Endothelial cell of umbilical vein (primary cell): ENCODE measurements at regions not wholly inside any gene's neighbourhood (a gene's known extent, or its start where the extent isn't known, plus 50 kb on each side); places are given as distances from the start of the nearest gene placed in this dataset.

Experiments
- BruUV-seq: library from RNA; stranded (reverse); fragments of 400-500 nt; replicated peaks from 2 replicates; lab custom pipeline; 2021; lab: Mats Ljungman, UMichigan
- CTCF ChIA-PET: fragments of 300-600, 350-600 bp; sonication (Branson Sonifier 250); formaldehyde crosslinking; loops from one replicate; lab custom pipeline; 2021; ENCODE audit warnings: antibody characterized with exemption, inconsistent platforms; lab: Charles Lee
- POLR2A ChIA-PET: fragments of 300-600, 350-600 bp; sonication (Branson Sonifier 250); formaldehyde crosslinking; loops from one replicate; lab custom pipeline; 2021; ENCODE audit warnings: antibody characterized with exemption, inconsistent platforms; lab: Charles Lee
- DNase-seq: peaks from one replicate; pipeline ENCODE4 v3.0.0-alpha.2; 2011; ENCODE audit warnings: low read depth, low spot score
- FAIRE-seq: peaks from 2 replicates; lab custom pipeline; 2011; peaks lifted over from hg19 to GRCh38; lab: Jason Lieb, UNC
- H2AFZ ChIP-seq: 2 replicates; pipeline ENCODE4 v1.6.0; 2012; ENCODE audit warnings: low read depth, low read length, control low read depth, inconsistent platforms
- H3K27ac ChIP-seq: 2 replicates; pipeline ENCODE4 v1.5.1; 2011; ENCODE audit warnings: low read depth, mild to moderate bottlenecking, control low read depth, low read length, moderate library complexity; ENCODE audit not compliant: insufficient read depth
- H3K27me3 ChIP-seq, 2 experiments: 2 replicates each; pipeline versions ENCODE4 v1.6.0 to v1.6.1; 2011; ENCODE audit warnings: low read length in 2 of 2, mixed read lengths in 1 of 2; ENCODE audit not compliant: control insufficient read depth in 2 of 2, insufficient read depth in 2 of 2
- H3K36me3 ChIP-seq, 2 experiments: 2 replicates in 1 of 2; 3 replicates in 1 of 2; pipeline ENCODE4 v1.5.1; 2011; ENCODE audit warnings: low read length in 2 of 2, mild to moderate bottlenecking in 1 of 2, moderate library complexity in 1 of 2; ENCODE audit not compliant: control insufficient read depth in 2 of 2, insufficient read depth in 2 of 2; ENCODE audit errors: extremely low read depth in 1 of 2
- H3K4me1 ChIP-seq: 3 replicates; pipeline ENCODE4 v1.5.1; 2011; ENCODE audit warnings: mild to moderate bottlenecking, low read length; ENCODE audit not compliant: control insufficient read depth, insufficient read depth; ENCODE audit errors: extremely low read depth
- H3K4me2 ChIP-seq: 2 replicates; pipeline ENCODE4 v1.6.1; 2011; ENCODE audit warnings: low read length, control low read depth, mixed read lengths; ENCODE audit not compliant: insufficient read depth
- H3K4me3 ChIP-seq, 3 experiments: fragments of 200-600 bp in 1 of 3; sonication (generic), shearing (Covaris generic) in 1 of 3; replicated peaks in 1 of 3; 2 replicates each; pipeline ENCODE4 v1.5.1; 2011 to 2016; ENCODE audit warnings: control low read depth in 3 of 3, low read length in 3 of 3, mild to moderate bottlenecking in 2 of 3, inconsistent platforms in 1 of 3, low read depth in 1 of 3, moderate library complexity in 1 of 3; ENCODE audit not compliant: insufficient read depth in 1 of 3
- H3K79me2 ChIP-seq: 2 replicates; pipeline ENCODE4 v1.6.0; 2012; ENCODE audit warnings: low read length, inconsistent platforms; ENCODE audit not compliant: control insufficient read depth, insufficient read depth
- H3K9ac ChIP-seq: replicated peaks from 2 replicates; pipeline ENCODE3; 2011; ENCODE audit warnings: low read length, control low read depth; ENCODE audit not compliant: insufficient read depth; ENCODE audit errors: extremely low read depth
- H3K9me1 ChIP-seq: replicated peaks from 3 replicates; pipeline ENCODE4 v1.6.0; 2011; ENCODE audit warnings: mild to moderate bottlenecking, low read length; ENCODE audit not compliant: control insufficient read depth, insufficient read depth; ENCODE audit errors: extremely low read depth
- H3K9me3 ChIP-seq: replicated peaks from 2 replicates; pipeline ENCODE4 v1.5.1; 2012; ENCODE audit warnings: low read length, inconsistent platforms; ENCODE audit not compliant: control insufficient read depth, insufficient read depth
- H4K20me1 ChIP-seq: replicated peaks from 2 replicates; pipeline ENCODE3; 2011; ENCODE audit warnings: mild to moderate bottlenecking, low read length; ENCODE audit not compliant: control insufficient read depth, insufficient read depth; ENCODE audit errors: extremely low read depth
- EZH2 ChIP-seq: IDR thresholded peaks from 2 replicates; pipeline ENCODE4 v1.6.1; 2012; ENCODE audit warnings: borderline replicate concordance, low read depth, mild to moderate bottlenecking, moderate library complexity, low read length, inconsistent platforms; ENCODE audit not compliant: severe bottlenecking
- FOS ChIP-seq: IDR thresholded peaks from 2 replicates; pipeline ENCODE4 v1.6.1; 2011; ENCODE audit warnings: mild to moderate bottlenecking, low read length, moderate library complexity, borderline replicate concordance; ENCODE audit not compliant: insufficient read depth
- GATA2 ChIP-seq: IDR thresholded peaks from 2 replicates; pipeline ENCODE4 v1.7.0; 2011; ENCODE audit warnings: low read depth, mild to moderate bottlenecking, moderate library complexity, mixed read lengths, low read length; ENCODE audit not compliant: insufficient read length, insufficient read depth
- JUN ChIP-seq: IDR thresholded peaks from 2 replicates; pipeline ENCODE4 v1.6.1; 2011; ENCODE audit warnings: borderline replicate concordance, low read depth; ENCODE audit not compliant: insufficient read length, insufficient read depth
- MYC ChIP-seq: IDR thresholded peaks from one replicate; pipeline ENCODE4 v1.6.1; 2011; ENCODE audit warnings: mild to moderate bottlenecking, low read depth, low read length
- POLR2A ChIP-seq: IDR thresholded peaks from 2 replicates; pipeline ENCODE4 v1.6.1; 2012; ENCODE audit warnings: low read depth, mild to moderate bottlenecking, control low read depth, low read length
- POLR2AphosphoS5 ChIP-seq: IDR thresholded peaks from 2 replicates; pipeline ENCODE4 v1.6.1; 2012; ENCODE audit warnings: low read depth, mild to moderate bottlenecking, control low read depth, low read length, moderate library complexity; ENCODE audit not compliant: insufficient read depth
- dilution Hi-C: fragments of 300-500 bp; cut with MboI; formaldehyde crosslinking; loops from one replicate; pipeline ENCODE4 v1.15.0; 2019; ENCODE audit warnings: low sequenced_read_pairs; ENCODE audit not compliant: extremely low pct_ligation_motif_present
- intact Hi-C: fragments of 100-400 bp; cut with micrococcal nuclease; formaldehyde crosslinking; loops from one replicate; pipeline ENCODE4 v1.10.0; 2022
- TF ChIP-seq, protein P1 (sequence below): IDR thresholded peaks from 2 replicates; pipeline ENCODE4 v1.6.1; 2011; ENCODE audit not compliant: insufficient read depth, insufficient read length
- TF ChIP-seq, protein P2 (sequence below), 2 donors: IDR thresholded peaks; 1 replicate in 1 of 2; 2 replicates in 1 of 2; pipeline ENCODE4 v1.5.1; 2011; ENCODE audit warnings: low read length in 2 of 2, mild to moderate bottlenecking in 2 of 2, moderate library complexity in 2 of 2, control low read depth in 1 of 2, inconsistent platforms in 1 of 2, low read depth in 1 of 2; ENCODE audit not compliant: insufficient read depth in 1 of 2; ENCODE audit errors: extremely low read depth in 1 of 2

DNA sequence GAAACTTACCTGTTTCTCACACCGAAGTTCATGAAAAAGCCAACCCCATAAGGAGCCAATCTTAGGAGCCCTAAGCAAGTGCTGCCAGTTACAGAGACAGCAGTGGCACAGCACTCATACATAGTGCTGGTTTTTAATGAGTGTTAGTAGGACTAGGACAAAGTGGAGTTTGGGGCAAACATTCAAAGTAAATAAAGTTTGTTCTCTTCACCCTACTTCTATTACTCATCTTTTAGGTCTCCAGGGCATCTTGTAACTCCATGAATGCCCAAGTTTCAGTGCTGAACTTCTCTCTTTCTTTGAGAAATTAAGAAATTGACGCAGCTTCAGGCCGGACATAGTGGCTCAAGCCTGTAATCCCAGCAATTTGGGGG, 584.7 kb downstream of the EBF1 start:
- no peaks in the 10 kb centered on the region for H3K27me3 ChIP-seq
- H3K9ac ChIP-seq: no peak overlapping the region
- H3K9me1 ChIP-seq: no peaks in the 10 kb centered on the region
- no peaks in the 10 kb centered on the region for H3K4me1 ChIP-seq
- H4K20me1 ChIP-seq: no peaks in the 10 kb centered on the region
- intact Hi-C loops: no loop called here
- no peak for FAIRE-seq
- H2AFZ ChIP-seq: no peak overlapping the region
- dilution Hi-C loops: no loop called here
- no peak overlapping the region for H3K27ac ChIP-seq
- H3K79me2 ChIP-seq: no peaks in the 10 kb centered on the region
- ChIA-PET POLR2A (no interaction called here), CTCF (no interaction called here)
- BruUV-seq: no TSS peak
- no peak overlapping the region for H3K4me3 ChIP-seq
- H3K36me3 ChIP-seq: no peaks in the 10 kb centered on the region
- no peaks in the 10 kb centered on the region for H3K9me3 ChIP-seq
- no peak for DNase-seq
- no peak overlapping the region for H3K4me2 ChIP-seq
- TF ChIP-seq, protein P1, sequence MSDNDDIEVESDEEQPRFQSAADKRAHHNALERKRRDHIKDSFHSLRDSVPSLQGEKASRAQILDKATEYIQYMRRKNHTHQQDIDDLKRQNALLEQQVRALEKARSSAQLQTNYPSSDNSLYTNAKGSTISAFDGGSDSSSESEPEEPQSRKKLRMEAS: no peak
- no peak for TF ChIP-seq FOS
- no peak for TF ChIP-seq JUN
- TF ChIP-seq, protein P2, sequence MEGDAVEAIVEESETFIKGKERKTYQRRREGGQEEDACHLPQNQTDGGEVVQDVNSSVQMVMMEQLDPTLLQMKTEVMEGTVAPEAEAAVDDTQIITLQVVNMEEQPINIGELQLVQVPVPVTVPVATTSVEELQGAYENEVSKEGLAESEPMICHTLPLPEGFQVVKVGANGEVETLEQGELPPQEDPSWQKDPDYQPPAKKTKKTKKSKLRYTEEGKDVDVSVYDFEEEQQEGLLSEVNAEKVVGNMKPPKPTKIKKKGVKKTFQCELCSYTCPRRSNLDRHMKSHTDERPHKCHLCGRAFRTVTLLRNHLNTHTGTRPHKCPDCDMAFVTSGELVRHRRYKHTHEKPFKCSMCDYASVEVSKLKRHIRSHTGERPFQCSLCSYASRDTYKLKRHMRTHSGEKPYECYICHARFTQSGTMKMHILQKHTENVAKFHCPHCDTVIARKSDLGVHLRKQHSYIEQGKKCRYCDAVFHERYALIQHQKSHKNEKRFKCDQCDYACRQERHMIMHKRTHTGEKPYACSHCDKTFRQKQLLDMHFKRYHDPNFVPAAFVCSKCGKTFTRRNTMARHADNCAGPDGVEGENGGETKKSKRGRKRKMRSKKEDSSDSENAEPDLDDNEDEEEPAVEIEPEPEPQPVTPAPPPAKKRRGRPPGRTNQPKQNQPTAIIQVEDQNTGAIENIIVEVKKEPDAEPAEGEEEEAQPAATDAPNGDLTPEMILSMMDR (IDR thresholded peaks at IDR 0.05; ENCODE audit: extremely low read depth in 1 of 2, insufficient read depth in 1 of 2, low read depth in 1 of 2, low read length in 2 of 2): no peak
- TF ChIP-seq POLR2AphosphoS5: no peak
- TF ChIP-seq GATA2: no peak
- no peak for TF ChIP-seq EZH2
- TF ChIP-seq MYC: no peak
- TF ChIP-seq POLR2A: no peak
